HUES64 (cell line): ENCODE measurements at regions not wholly inside any gene's neighbourhood (a gene's known extent, or its start where the extent isn't known, plus 50 kb on each side); places are given as distances from the start of the nearest gene placed in this dataset.

ENCODE experiments used
- H3K27ac ChIP-seq: 2 replicates; pipeline ENCODE4 v1.7.0; 2013; ENCODE audit warnings: low read depth, low read length, inconsistent platforms
- H3K27me3 ChIP-seq: 2 replicates; pipeline ENCODE4 v1.6.1; 2013; ENCODE audit warnings: mild to moderate bottlenecking, low read length; ENCODE audit not compliant: insufficient read depth
- H3K36me3 ChIP-seq: 2 replicates; pipeline ENCODE4 v1.6.1; 2013; ENCODE audit warnings: mild to moderate bottlenecking, low read length; ENCODE audit not compliant: insufficient read depth
- H3K4me1 ChIP-seq: 2 replicates; pipeline ENCODE4 v1.6.1; 2013; ENCODE audit warnings: mild to moderate bottlenecking, low read length, moderate library complexity; ENCODE audit not compliant: insufficient read depth
- H3K4me3 ChIP-seq: 2 replicates; pipeline ENCODE4 v1.5.1; 2013; ENCODE audit warnings: mild to moderate bottlenecking, low read length, moderate library complexity
- H3K9ac ChIP-seq: 2 replicates; pipeline ENCODE4 v1.6.1; 2013; ENCODE audit warnings: mild to moderate bottlenecking, low read depth, low read length
- H3K9me3 ChIP-seq: 2 replicates; pipeline ENCODE4 v1.6.1; 2013; ENCODE audit warnings: low read depth, low read length; ENCODE audit not compliant: insufficient read depth
- WGBS: fragments of 150-250, 120-280 bp; methylation state at CpG from one replicate; pipeline ENCODE4 v1.1.7; 2013; ENCODE audit warnings: missing lambda C conversion rate; 5-methylcytosine and 5-hydroxymethylcytosine counted together

DNA sequence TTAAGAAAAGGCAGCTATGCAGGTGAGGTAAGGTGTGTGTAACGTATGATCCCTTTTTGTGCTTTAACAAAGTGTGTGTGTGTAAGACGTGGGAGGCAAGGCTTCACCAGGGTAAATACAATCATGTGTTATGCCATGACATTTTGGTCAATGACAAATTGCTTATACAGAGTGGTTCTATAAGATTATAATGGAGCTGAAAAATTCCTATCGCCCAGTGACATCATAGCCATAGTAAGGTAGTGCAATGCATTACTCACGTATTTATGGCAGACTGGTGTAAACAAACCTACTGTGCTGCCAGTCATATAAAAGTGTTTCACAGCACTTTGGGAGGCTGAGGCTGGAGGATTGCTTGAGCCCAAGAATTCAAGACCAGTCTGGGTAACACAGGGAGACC lies 60.2 kb upstream of the LCTL start:
- Histone ChIP-seq H3K4me3 (no peak overlapping the region), H3K27me3 (peaks cover 10% of the 10 kb centered on the region; the same call in 1 of the 2 replicates), H3K9me3 (no peaks in the 10 kb centered on the region), H3K36me3 (no peaks in the 10 kb centered on the region), H3K27ac (no peak overlapping the region), H3K9ac (no peak overlapping the region), H3K4me1 (peaks cover 31% of the 10 kb centered on the region)
- WGBS = 85% methylated on average over 4 of the region's 4 CpGs

DNA sequence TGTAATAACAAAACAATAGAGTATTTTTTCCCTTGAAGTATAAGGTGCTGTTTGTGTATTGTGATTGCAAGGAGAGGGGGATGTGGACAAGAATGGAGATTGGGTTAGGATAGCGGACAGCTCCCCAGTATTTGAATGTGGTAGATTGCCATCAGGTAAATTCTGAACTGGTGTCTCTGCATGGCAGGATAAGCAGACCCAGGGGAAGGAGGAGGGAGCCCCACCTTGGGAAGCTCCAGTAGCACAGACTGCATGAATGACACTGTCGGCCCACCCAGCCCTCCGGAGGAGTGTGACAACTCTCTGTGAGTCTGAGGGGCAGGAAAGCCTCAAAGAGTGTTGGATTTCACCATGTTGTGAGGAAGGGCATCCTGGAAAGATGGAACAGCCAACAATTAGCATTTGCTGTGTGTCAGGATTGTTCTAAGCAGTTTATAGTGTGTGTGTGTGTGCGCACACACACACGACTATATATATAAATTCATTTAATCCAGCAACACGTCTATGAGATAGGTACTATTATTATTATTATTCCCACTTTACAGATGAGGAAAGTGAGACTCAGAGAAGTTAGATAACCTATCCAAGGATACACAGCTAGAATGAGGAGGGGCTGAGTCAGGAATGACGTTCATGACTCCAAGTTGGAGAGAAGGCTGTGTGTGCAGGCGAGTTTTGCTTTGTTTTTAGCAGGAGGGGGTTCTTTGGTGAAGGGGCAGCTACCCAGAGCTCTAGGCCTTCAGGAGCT lies 63.4 kb upstream of the LCTL start:
- no peak overlapping the region for H3K4me3 ChIP-seq
- WGBS = 64% methylated on average over 5 of the region's 8 CpGs
- H3K27me3 ChIP-seq = no peaks in the 10 kb centered on the region
- no peak overlapping the region for H3K27ac ChIP-seq
- H3K9me3 ChIP-seq = no peaks in the 10 kb centered on the region
- H3K4me1 ChIP-seq = peaks cover 23% of the 10 kb centered on the region
- no peaks in the 10 kb centered on the region for H3K36me3 ChIP-seq
- H3K9ac ChIP-seq = no peak overlapping the region

DNA sequence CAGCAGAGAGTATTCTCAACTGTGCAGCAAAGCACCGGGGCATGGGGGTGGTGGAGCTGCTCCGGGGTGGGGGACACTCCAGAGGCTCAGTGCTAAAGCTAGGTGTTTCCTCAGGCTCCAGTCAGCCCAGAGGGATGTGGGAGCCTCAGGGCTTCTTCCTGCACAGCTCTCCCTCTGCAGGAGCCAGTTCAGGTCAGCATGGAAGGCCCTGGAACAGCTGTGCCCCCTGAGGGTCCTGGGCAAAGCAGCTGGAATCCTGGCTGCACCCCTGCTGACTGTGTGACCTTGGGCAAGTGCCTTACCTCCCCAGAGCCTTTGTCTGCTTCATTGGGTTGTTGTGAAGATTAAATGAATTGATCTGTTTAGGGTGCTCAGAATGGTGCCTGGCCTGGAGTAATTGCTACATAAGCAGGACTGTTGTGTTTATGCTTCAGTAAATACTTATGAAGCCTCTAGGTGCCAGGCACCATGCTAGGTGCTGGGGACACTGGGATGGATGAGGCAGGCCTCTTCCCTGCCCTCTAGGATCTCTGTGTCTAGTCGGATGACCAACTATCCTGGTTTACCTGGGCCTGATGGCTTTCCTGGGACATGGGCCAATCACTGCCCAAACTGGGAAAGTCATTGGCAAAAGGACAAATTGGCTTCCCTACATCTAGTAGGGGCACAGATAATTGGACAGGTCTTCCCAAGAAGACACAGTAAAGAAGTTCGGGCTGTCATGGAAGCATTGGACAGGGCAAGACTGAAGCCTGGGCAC lies 64.2 kb upstream of the LCTL start:
- no peak overlapping the region for H3K27ac ChIP-seq
- H3K27me3 ChIP-seq = no peaks in the 10 kb centered on the region
- 89% methylated on average over 4 of the region's 4 CpGs for WGBS

DNA sequence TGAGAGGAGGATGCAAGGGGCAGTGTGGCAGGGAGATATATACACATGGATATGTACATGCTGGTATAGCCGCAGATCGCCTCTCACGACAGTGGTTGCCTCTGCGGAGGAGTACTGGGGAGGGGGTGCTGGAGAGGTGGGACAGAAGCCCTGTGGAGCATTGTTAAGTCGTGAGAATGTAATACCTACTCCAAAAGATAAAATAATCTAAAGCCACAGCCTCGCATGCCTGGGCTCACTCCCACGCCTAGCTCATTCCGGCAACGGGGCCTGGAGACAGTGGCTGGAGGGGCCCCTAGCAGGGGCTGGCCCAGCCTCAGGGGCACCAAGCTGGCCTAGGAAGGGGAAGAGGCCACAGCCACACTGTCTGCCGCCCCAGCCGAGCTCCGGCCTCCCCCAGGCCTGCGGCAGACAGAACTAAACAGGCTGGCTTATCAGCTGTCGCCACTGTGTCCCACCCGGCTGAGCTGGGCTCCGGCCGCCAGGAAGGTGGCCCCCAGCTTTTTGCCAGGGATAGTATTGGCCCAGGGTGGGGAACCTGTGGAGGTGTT lies 65.1 kb upstream of the LCTL start:
- no peak overlapping the region for H3K4me3 ChIP-seq
- H3K9me3 ChIP-seq = no peaks in the 10 kb centered on the region
- H3K27ac ChIP-seq = no peak overlapping the region
- H3K36me3 ChIP-seq = no peaks in the 10 kb centered on the region
- no peaks in the 10 kb centered on the region for H3K27me3 ChIP-seq
- 80% methylated on average over 16 of the region's 17 CpGs for WGBS
- peaks cover 23% of the 10 kb centered on the region for H3K4me1 ChIP-seq
- H3K9ac ChIP-seq = no peak overlapping the region

More for the DNA sequence above, 64.2 kb upstream of the LCTL start:
- no peaks in the 10 kb centered on the region for H3K9me3 ChIP-seq
- no peaks in the 10 kb centered on the region for H3K36me3 ChIP-seq
- H3K9ac ChIP-seq = no peak overlapping the region
- H3K4me1 ChIP-seq = peaks cover 29% of the 10 kb centered on the region
- H3K4me3 ChIP-seq = no peak overlapping the region

DNA sequence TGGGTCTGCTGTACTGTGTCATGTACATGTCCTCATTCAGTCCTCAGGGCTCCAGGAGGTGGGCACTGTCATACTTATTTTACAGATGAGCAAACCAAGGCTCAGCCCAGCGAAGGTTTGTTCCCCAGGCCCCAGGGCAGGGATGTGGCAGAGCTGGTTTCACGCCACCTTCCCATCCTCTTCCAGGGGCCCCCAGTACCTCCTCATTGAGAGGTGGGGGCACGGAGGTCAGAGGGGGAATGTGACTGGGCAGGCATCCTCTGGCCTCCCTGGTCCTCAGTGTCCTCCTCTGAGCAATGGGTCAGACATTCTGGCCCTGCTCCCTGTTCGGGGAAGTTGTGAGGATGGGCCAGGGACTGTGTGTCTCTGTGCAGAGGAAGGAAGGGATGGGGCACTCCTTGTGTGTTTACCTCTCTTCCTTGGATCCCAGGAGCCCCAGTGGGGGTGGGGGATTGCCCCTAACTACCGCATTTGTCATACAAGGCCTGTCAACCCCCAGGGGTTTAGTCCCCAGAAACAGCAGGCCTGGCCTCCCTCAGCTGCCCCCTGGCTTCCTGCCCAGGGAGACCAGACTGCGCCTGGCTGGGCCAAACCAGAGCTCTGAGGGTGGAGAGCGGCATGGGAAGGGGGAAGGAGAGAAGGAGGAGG lies 65.9 kb upstream of the LCTL start:
- Histone ChIP-seq H3K4me1 (peaks cover 21% of the 10 kb centered on the region), H3K27ac (no peak overlapping the region), H3K9ac (no peak overlapping the region), H3K9me3 (no peaks in the 10 kb centered on the region), H3K36me3 (no peaks in the 10 kb centered on the region), H3K4me3 (no peak overlapping the region), H3K27me3 (no peaks in the 10 kb centered on the region)
- WGBS = 87% methylated on average over 7 of the region's 7 CpGs

DNA sequence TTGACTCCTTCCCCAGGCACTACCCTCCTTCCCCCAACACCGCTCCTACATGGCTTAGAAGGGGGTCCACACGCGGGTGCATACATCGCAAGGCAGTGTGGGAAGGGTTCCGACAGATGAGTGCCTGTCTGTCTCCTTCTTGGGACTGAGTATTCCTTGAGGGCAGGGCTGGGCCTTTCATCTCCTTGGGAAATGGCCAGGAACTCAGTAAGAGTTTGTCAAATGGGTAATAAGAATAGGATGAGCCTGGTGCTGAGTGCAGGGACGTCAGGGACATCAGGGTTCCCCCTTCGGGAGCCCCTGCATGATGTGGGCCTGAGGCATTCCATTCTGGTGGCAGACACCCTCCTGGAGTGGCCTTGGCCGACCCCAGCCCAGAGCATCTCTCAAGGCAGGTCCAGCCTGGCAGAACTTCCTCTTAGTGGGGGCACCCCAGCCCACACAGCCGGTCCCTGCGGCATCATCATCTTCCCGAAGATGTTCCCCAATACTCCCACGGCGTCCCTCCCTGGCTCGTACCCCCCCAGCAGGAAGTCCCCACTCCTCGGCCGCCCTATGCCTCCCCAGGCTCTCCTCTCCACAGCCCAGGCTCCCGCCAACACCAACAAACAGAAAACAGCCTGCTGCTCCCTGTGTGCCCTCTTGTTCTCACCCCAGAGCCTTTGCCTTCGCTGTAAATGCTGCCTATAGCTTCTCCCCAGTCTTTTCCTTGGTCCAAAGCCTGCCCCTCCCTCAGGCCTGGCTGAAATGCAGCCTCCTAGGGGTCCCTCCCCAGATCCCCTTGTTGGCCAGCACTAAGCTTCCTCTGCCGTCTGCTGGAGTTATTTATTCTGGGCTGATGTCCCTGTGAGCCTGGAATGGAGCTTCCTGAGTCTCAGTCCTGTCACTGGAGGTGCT lies 67.5 kb upstream of the LCTL start:
- H3K27ac ChIP-seq = no peak overlapping the region
- H3K9me3 ChIP-seq = no peaks in the 10 kb centered on the region
- H3K4me3 ChIP-seq = no peak overlapping the region
- H3K9ac ChIP-seq = no peak overlapping the region
- peaks cover 21% of the 10 kb centered on the region for H3K4me1 ChIP-seq
- 75% methylated on average over 19 of the region's 19 CpGs for WGBS
- H3K27me3 ChIP-seq = no peaks in the 10 kb centered on the region
- no peaks in the 10 kb centered on the region for H3K36me3 ChIP-seq

DNA sequence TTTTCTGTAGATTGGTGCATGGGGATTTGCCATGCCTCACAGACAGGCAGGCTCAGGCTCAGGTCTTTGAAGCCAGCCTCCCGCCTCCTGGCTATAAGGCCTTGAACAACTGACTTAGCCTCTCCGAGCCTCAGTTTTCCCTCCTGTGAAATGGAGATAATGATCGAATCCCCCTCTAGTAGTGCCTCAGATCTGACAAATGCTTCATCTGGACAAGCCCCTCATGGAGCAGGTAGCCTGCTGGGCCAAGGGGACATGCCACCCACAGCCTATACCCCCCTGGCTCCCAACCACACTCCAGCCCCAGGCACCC lies 68.1 kb upstream of the LCTL start:
- Histone ChIP-seq H3K9me3 (no peaks in the 10 kb centered on the region), H3K4me3 (no peak overlapping the region), H3K9ac (no peak overlapping the region), H3K27me3 (no peaks in the 10 kb centered on the region), H3K36me3 (no peaks in the 10 kb centered on the region), H3K27ac (no peak overlapping the region), H3K4me1 (peaks cover 19% of the 10 kb centered on the region; the same call in 1 of the 2 replicates)
- WGBS = 87% methylated on average over 3 of the region's 3 CpGs

DNA sequence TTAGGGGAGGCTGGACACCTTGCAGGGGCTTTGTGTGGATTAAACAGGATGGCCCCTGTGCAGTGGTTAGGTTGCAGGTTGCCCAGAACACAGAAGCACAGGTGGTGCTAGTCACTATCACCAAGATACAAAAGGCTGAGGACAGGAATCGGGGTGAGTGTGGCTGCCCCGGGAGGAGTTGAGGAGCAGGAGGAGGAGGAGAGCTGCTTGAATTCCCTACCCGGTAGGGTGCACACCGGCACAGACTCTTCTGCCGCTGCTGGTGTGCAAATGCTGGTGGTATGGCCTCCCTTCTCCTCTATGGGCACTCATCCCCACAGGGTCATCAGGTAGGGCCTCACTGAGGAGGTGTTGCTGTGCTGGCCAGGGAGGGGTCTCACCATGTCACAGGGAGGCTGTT lies 67.5 kb upstream of the SMAD6 start:
- H3K4me1 ChIP-seq = peaks cover 19% of the 10 kb centered on the region; the same call in 1 of the 2 replicates
- no peak overlapping the region for H3K4me3 ChIP-seq
- no peaks in the 10 kb centered on the region for H3K9me3 ChIP-seq
- no peaks in the 10 kb centered on the region for H3K27me3 ChIP-seq
- no peak overlapping the region for H3K27ac ChIP-seq
- no peak overlapping the region for H3K9ac ChIP-seq
- 58% methylated on average over 5 of the region's 5 CpGs for WGBS
- H3K36me3 ChIP-seq = no peaks in the 10 kb centered on the region

DNA sequence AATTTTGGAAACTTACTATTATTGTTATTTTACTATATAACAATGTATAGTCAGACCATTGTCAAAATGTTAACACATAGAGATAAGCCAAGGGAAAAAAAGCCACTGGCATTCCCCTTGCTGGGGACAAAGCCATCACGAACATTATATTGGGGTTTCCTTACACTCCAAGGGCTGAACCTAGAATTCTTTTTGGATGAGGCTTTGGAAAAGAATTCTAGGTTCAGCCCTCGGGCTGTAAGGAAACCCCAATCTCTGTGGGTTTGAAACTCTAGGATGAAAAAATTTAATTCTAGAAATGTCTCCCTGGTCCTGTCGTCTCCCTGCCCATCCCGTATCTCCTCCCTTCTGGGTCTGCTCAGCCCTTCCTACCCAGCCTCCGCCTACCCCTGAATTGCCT lies 67.0 kb upstream of the SMAD6 start:
- Histone ChIP-seq H3K36me3 (no peaks in the 10 kb centered on the region), H3K9me3 (no peaks in the 10 kb centered on the region), H3K4me3 (no peak overlapping the region), H3K27me3 (no peaks in the 10 kb centered on the region), H3K9ac (no peak overlapping the region), H3K27ac (no peak overlapping the region), H3K4me1 (peaks cover 19% of the 10 kb centered on the region; the same call in 1 of the 2 replicates)
- WGBS = 67% methylated on average over 5 of the region's 5 CpGs

DNA sequence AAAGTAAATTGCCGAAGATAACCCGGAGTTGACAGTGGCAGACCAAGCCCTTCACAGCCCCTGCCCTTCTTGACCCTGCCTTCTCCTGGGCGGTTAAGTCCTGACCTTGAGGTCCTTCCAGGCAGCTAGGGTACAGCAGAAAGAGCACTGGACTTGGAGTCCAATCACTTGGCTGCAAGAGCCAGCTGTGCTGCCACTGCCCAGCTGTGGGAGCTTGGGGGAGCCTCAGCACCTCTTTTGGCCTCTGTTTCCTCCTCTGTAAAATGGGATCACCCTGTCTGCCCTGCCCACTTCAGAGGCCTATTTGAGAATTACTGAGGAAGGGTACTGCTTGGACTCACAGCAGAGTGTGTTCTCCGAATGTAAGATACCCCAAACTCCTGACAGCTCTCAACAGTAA lies 66.2 kb upstream of the SMAD6 start:
- H3K36me3 ChIP-seq = no peaks in the 10 kb centered on the region
- 91% methylated on average over 4 of the region's 4 CpGs for WGBS
- no peak overlapping the region for H3K4me3 ChIP-seq

More for the DNA sequence above, 66.2 kb upstream of the SMAD6 start:
- no peaks in the 10 kb centered on the region for H3K27me3 ChIP-seq
- peaks cover 17% of the 10 kb centered on the region; the same call in 1 of the 2 replicates for H3K4me1 ChIP-seq
- H3K9ac ChIP-seq = no peak overlapping the region
- no peaks in the 10 kb centered on the region for H3K9me3 ChIP-seq
- H3K27ac ChIP-seq = no peak overlapping the region
